ENCODE measurements at regions not wholly inside any gene's neighbourhood (a gene's known extent, or its start where the extent isn't known, plus 50 kb on each side); places are given as distances from the start of the nearest gene placed in this dataset.

- Histone ChIP-seq H3K4me2 (ENCODE audit: low read length) (no peak overlapping the region), H3K4me3 (ENCODE audit: low read depth, low read length) (no peak overlapping the region), H3K36me3 (ENCODE audit: control insufficient read depth, insufficient read depth, low read length) (no peaks in the 10 kb centered on the region), H3K9me3 (ENCODE audit: control insufficient read depth, low read length) (no peaks in the 10 kb centered on the region), H3K9ac (no peak overlapping the region), H3K79me2 (no peaks in the 10 kb centered on the region), H3K27me3 (ENCODE audit: control insufficient read depth, insufficient read depth, low read length) (no peaks in the 10 kb centered on the region), H3K4me1 (no peaks in the 10 kb centered on the region), H2AFZ (no peak overlapping the region), H3K27ac (no peak overlapping the region)
- TF ChIP-seq, protein P1, sequence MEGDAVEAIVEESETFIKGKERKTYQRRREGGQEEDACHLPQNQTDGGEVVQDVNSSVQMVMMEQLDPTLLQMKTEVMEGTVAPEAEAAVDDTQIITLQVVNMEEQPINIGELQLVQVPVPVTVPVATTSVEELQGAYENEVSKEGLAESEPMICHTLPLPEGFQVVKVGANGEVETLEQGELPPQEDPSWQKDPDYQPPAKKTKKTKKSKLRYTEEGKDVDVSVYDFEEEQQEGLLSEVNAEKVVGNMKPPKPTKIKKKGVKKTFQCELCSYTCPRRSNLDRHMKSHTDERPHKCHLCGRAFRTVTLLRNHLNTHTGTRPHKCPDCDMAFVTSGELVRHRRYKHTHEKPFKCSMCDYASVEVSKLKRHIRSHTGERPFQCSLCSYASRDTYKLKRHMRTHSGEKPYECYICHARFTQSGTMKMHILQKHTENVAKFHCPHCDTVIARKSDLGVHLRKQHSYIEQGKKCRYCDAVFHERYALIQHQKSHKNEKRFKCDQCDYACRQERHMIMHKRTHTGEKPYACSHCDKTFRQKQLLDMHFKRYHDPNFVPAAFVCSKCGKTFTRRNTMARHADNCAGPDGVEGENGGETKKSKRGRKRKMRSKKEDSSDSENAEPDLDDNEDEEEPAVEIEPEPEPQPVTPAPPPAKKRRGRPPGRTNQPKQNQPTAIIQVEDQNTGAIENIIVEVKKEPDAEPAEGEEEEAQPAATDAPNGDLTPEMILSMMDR (IDR thresholded peaks at IDR 0.05), result no peak
Measured at GRCh38 chr2:146457221-146457620, 1387.6 kb upstream of the ACVR2A start.

GRCh38 chr2:146455325-146455724 is 1389.5 kb upstream of the ACVR2A start:
- Histone ChIP-seq H3K4me1 (no peaks in the 10 kb centered on the region), H3K27me3 (ENCODE audit: control insufficient read depth, insufficient read depth, low read length) (no peaks in the 10 kb centered on the region), H3K9ac (no peak overlapping the region), H3K4me2 (ENCODE audit: low read length) (no peak overlapping the region), H3K27ac (no peak overlapping the region), H2AFZ (no peak overlapping the region), H3K9me3 (ENCODE audit: control insufficient read depth, low read length) (no peaks in the 10 kb centered on the region), H3K79me2 (no peaks in the 10 kb centered on the region), H3K4me3 (ENCODE audit: low read depth, low read length) (no peak overlapping the region), H3K36me3 (ENCODE audit: control insufficient read depth, insufficient read depth, low read length) (no peaks in the 10 kb centered on the region)
- TF ChIP-seq, protein P1 (IDR thresholded peaks at IDR 0.05), result no peak

GRCh38 chr2:146451972-146452371 is 1392.9 kb upstream of the ACVR2A start:
- Histone ChIP-seq H3K4me3 (ENCODE audit: low read depth, low read length) (no peak overlapping the region), H3K79me2 (no peaks in the 10 kb centered on the region), H3K36me3 (ENCODE audit: control insufficient read depth, insufficient read depth, low read length) (no peaks in the 10 kb centered on the region), H3K27ac (no peak overlapping the region), H3K4me1 (no peaks in the 10 kb centered on the region), H2AFZ (no peak overlapping the region), H3K4me2 (ENCODE audit: low read length) (no peak overlapping the region), H3K27me3 (ENCODE audit: control insufficient read depth, insufficient read depth, low read length) (no peaks in the 10 kb centered on the region), H3K9ac (no peak overlapping the region), H3K9me3 (ENCODE audit: control insufficient read depth, low read length) (no peaks in the 10 kb centered on the region)
- TF ChIP-seq, protein P1 (IDR thresholded peaks at IDR 0.05), result no peak

DNA sequence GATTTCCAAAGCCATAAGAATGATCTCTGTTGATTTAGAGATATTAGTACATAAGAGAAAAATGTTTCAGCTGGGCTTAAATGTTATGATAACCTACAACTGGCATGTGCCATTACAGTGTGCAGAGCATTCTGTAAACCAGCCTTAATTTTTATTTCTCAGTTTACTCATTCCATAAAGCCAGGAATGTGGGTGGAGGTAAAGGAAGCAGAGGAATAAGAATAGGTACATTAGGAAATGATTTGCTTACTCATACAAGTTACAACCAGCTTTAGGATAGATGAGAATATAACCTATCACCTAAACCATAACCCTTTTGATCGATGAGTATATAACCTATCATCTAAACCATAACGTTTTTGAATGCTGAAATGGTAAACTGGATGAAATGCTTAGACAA is 1394.7 kb upstream of the ACVR2A start:
- no peaks in the 10 kb centered on the region for H3K36me3 ChIP-seq (ENCODE audit: control insufficient read depth, insufficient read depth, low read length)
- H3K79me2 ChIP-seq, result no peaks in the 10 kb centered on the region
- no peaks in the 10 kb centered on the region for H3K4me1 ChIP-seq
- no peak overlapping the region for H3K27ac ChIP-seq
- H3K4me2 ChIP-seq (ENCODE audit: low read length), result no peak overlapping the region
- TF ChIP-seq, protein P1 (IDR thresholded peaks at IDR 0.05), result no peak
- H2AFZ ChIP-seq, result no peak overlapping the region
- H3K9me3 ChIP-seq (ENCODE audit: control insufficient read depth, low read length), result no peaks in the 10 kb centered on the region
- H3K9ac ChIP-seq, result no peak overlapping the region
- no peaks in the 10 kb centered on the region for H3K27me3 ChIP-seq (ENCODE audit: control insufficient read depth, insufficient read depth, low read length)
- H3K4me3 ChIP-seq (ENCODE audit: low read depth, low read length), result no peak overlapping the region

- Histone ChIP-seq H3K9ac (no peak overlapping the region), H2AFZ (no peak overlapping the region), H3K79me2 (no peaks in the 10 kb centered on the region), H3K36me3 (ENCODE audit: control insufficient read depth, insufficient read depth, low read length) (no peaks in the 10 kb centered on the region), H3K9me3 (ENCODE audit: control insufficient read depth, low read length) (no peaks in the 10 kb centered on the region), H3K27me3 (ENCODE audit: control insufficient read depth, insufficient read depth, low read length) (no peaks in the 10 kb centered on the region), H3K27ac (no peak overlapping the region), H3K4me1 (no peaks in the 10 kb centered on the region), H3K4me3 (ENCODE audit: low read depth, low read length) (no peak overlapping the region), H3K4me2 (ENCODE audit: low read length) (no peak overlapping the region)
- TF ChIP-seq, protein P1 (IDR thresholded peaks at IDR 0.05), result no peak
Measured at GRCh38 chr2:146444987-146445386, 1399.8 kb upstream of the ACVR2A start.

Data from parathyroid adenoma (tissue), 2 donors.